Muscle of arm (tissue), 1 donor: ENCODE measurements at regions not wholly inside any gene's neighbourhood (a gene's known extent, or its start where the extent isn't known, plus 50 kb on each side); places are given as distances from the start of the nearest gene placed in this dataset.
A peak's percentile ranks its signal among the peaks of the same experiment; 100 is the strongest.

Experiments
- DNase-seq: peaks from one replicate; pipeline ENCODE4 v3.0.0-alpha.2; 2013

- DNase-seq, result no peak
Measured at GRCh38 chr18:56021809-56022195, 433.8 kb upstream of the TCF4 start.

GRCh38 chr18:56021136-56021808 is 433.3 kb upstream of the TCF4 start:
- DNase-seq, result no peak

GRCh38 chr18:56019908-56020307 is 431.9 kb upstream of the TCF4 start:
- no peak for DNase-seq

- no peak for DNase-seq
Measured at GRCh38 chr18:56019156-56019555, 431.2 kb upstream of the TCF4 start.

DNA sequence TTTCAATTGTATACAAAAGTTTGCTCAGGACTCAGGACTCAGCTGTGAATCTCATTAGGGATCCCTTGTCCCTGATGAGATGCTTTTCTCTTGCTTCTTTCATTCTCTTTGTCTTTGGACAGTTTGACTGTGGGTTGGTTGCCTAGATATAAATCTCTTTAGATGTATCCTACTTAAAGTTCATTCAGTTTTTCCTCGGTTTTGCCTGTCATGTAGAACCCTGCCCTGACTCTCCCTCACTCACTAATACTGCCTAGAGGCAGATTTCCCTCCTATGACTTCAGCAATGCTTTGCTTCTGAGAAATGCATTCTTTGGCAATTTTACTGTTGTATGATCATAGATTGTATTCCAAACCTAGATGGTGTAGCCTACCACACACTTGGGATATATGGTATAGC is 421.4 kb upstream of the TCF4 start:
- DNase-seq, result no peak

GRCh38 chr18:56003720-56004088 is 415.7 kb upstream of the TCF4 start:
- DNase-seq, result no peak

- DNase-seq, result no peak
Measured at GRCh38 chr18:56003009-56003719, 415.2 kb upstream of the TCF4 start.

- DNase-seq, result no peak
Measured at GRCh38 chr18:56001576-56001975, 413.6 kb upstream of the TCF4 start.

DNA sequence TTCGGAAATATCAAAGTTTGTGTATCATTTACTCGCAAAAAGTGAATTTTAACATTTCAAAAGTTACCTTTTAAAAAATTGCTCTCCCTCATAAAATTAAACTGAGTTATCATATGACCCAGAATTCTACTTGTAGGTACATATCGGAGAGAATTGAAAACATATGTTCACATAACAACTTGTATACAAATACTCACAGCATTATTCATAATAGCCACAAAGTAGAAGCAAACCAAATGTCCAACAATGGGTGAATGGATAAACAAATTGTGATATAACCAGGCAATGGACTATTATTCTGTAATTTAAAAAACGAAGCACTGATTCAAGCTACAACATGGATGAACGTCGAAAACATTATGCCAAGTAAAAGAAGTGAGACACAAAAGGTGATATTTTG is 412.0 kb upstream of the TCF4 start:
- DNase-seq, result no peak

DNA sequence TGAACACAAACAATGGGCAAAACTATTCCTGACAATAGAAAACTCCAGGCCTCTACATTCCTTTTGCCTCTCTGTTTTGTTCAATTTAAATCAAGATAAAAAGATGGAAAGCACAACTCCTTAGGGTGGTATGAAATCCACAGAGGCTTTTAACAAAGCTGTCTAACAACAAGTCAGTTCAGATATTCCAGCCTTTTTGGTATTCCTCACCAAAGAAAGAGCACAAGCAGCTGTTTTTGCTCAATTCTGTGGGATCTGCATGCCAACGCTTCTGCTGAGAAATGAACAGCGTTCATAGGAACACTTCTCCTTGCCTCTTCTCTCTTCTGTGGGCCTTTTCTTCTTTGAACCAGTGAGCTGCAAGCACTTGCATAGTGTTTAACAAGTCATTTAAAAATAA is 411.6 kb upstream of the TCF4 start:
- no peak for DNase-seq

GRCh38 chr18:55998801-55999385 is 410.9 kb upstream of the TCF4 start:
- peak; percentile 59 for DNase-seq

GRCh38 chr18:55998071-55998522 is 410.1 kb upstream of the TCF4 start:
- DNase-seq, result peak; percentile 81

GRCh38 chr18:55997151-55997561 is 409.2 kb upstream of the TCF4 start:
- DNase-seq, result no peak

DNA sequence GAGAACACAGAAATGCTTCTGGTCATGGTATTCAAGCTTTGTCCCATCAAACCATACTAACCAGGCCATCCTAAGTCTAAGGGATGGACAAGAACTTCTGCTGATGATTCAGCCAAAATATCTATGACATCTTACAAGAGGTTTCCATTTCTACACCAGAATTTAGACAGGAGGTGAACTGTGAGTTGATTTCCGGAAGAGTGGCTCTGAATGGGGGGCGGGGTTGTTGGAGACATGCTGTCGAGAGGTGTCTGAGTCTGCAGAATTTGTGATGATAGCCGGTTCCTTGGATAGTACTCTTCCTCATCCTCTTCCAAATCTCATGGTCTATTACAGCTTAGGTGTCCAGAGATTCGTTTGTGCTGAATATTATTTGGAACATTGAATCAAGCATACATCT is 408.7 kb upstream of the TCF4 start:
- DNase-seq, result no peak

DNA sequence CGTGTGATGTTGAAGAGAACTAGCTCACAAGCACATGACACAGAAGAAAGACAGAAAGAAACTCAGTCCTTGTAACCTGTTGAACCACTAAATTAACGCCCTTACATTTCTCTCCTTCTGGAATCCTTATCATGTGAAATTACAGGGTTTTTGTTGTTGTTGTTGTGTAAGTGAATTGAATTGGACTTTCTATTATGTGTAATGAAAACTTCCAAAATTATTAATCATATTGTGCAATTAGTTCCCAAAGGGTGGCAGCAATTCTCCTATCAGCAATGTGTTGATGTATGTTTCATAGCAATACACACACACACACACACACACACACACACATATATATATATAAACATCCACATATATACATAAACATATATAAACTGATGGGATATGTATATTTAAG is 402.2 kb upstream of the TCF4 start:
- DNase-seq, result no peak

GRCh38 chr18:55988537-55988936 is 400.5 kb upstream of the TCF4 start:
- peak; percentile 48 for DNase-seq

- DNase-seq, result no peak
Measured at GRCh38 chr18:55983433-55983832, 395.4 kb upstream of the TCF4 start.

GRCh38 chr18:55982992-55983391 is 395.0 kb upstream of the TCF4 start:
- DNase-seq, result no peak

DNA sequence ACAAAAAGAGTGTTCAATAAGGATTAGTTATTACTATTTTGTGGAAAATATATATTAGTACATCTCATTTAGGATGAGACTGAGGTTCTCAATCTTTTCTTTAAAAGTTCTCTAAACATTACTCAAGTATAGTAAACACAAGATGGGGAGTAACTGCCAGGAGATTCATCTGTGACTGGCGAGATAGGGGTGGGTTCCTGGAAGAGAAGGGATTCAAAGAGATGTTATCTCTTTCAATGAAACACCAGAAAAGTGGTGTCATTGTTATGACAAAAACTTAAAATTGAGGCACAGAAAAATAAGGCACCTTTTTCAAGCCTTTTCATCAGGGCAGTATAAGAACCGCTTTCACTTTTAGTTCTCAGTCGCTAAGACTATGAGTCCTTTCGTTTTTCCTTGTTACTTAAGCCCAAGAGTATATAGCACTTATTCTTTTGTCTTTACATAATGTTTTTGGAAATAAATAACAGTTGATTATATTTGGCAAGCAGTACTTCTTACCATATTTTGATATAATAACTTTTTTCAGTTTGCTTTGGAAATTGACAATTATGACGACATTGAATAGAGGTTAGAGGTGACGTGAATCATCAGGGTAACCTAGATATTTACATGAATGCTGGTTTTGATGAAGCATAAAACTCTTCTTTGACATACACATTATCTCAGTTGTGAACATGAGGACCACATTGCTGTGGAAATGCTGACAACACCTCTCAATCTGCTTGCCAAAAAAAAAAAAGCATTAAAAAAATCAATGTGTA is 393.9 kb upstream of the TCF4 start:
- DNase-seq, result no peak

DNA sequence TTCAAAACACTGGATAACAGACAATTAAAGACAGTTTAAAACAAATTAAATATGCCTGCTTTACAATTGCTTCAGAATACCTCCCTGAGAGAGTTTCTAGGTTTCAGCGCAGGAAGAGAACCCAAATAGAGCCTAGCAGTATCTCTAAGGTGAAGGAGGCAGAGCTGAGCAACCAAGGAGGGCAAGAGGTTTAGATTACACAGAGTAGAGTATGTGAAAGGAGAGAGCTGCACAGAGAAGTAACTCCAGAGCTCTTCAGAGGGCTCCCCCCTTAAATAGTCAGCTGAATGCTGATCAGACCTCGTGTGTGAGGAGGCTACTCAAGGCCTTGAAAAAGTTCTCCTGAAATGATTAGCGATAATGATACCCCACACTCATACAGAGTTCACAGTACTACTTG is 386.5 kb upstream of the TCF4 start:
- DNase-seq, result no peak

DNA sequence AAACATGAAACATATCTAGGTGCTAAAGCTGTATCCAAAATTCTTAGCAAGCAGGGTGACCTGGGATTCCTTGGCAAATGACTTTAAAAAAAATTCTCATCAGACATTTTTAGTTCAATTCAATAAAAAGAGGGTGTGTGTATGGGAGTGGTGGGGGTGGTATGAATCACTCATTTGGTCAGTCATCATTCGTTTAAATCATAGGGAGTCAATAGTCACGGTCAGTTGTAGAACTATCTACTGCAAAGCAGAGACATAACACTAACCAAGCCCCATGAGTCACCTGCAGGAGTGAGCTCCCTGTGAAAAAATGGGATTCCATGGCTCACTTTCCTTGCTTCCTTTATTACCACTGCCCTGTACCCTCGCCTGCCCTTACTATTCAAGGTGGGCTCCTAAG is 380.6 kb upstream of the TCF4 start:
- DNase-seq, result no peak

- no peak for DNase-seq
Measured at GRCh38 chr18:55967019-55967418, 379.0 kb upstream of the TCF4 start.

DNA sequence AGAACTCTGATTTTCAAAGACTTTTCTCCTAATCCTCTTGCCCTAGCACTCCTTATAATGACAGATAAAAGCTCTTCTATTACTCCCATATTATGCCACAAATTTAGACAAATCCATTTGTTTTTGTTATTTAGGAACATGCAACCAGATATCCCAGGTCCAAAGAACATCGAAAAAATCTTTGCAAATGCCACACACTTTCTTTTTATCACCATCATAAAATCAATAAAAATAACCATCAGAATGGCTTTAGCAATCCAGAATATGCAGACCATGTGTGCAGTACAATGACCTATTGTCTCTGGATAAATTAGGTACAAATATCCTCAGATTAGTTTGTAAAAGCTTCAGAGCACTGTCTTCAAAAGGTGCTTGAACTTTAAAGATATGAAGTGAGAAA is 376.2 kb upstream of the TCF4 start:
- no peak for DNase-seq
